ENCODE measurements at regions not wholly inside any gene's neighbourhood (a gene's known extent, or its start where the extent isn't known, plus 50 kb on each side); places are given as distances from the start of the nearest gene placed in this dataset.
"Not testable (repeated sequence)": the region's sequence is repeated elsewhere in the genome, so short reads cannot be mapped to it uniquely, and the experiment has no call there.

DNA sequence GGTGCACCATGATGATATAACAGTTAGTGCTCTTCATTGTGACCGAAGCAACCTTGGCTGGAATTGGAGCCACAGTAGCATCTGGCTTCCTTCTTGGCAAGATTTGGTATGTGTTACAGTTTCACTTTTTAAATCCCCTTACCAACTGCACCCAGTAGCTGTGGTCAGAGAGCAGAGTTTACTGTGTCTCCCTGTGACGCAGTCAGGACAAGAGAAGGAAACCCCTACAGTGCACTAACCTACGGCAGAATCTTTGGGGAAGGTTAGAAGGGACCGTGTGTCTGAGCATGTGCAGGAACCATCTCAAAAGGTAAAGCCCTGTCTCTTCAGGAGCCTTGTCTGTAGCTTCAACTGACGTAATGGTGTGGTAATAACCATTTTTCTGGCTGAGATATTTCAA is 134.0 kb downstream of the FAM72B start:
- not testable (repeated sequence) for TF ChIP-seq CTCF, POLR2A (IDR thresholded peaks at IDR 0.05)

Measured in body of pancreas (tissue), 4 donors.